MM.1S (cell line): ENCODE measurements at regions not wholly inside any gene's neighbourhood (a gene's known extent, or its start where the extent isn't known, plus 50 kb on each side); places are given as distances from the start of the nearest gene placed in this dataset.

Experiments used
- DNase-seq: peaks from one replicate; pipeline ENCODE4 v3.0.0-alpha.2; 2015
- H2AFZ ChIP-seq: fragments of 300-600 bp; sonication (generic); 2 replicates; pipeline ENCODE4 v1.6.0; 2016; ENCODE audit warnings: antibody characterized with exemption, low read length
- H3F3A ChIP-seq: fragments of 300-600 bp; sonication (generic); 2 replicates; pipeline ENCODE4 v1.6.1; 2016; ENCODE audit warnings: mild to moderate bottlenecking, antibody characterized with exemption, low read length, moderate library complexity, mixed read lengths; ENCODE audit not compliant: insufficient read depth
- H3K27ac ChIP-seq: fragments of 300-600 bp; sonication (generic); 2 replicates; pipeline ENCODE4 v1.5.1; 2016; ENCODE audit warnings: mild to moderate bottlenecking, low read length
- H3K27me3 ChIP-seq: fragments of 300-600 bp; sonication (generic); replicated peaks from 2 replicates; pipeline ENCODE4 v1.6.0; 2016; ENCODE audit warnings: low read length; ENCODE audit not compliant: insufficient read depth
- H3K36me3 ChIP-seq: fragments of 300-600 bp; sonication (generic); replicated peaks from 2 replicates; pipeline ENCODE4 v1.6.1; 2016; ENCODE audit warnings: mild to moderate bottlenecking, low read length, mixed read lengths; ENCODE audit not compliant: insufficient read depth
- H3K4me1 ChIP-seq: fragments of 300-600 bp; sonication (generic); 2 replicates; pipeline ENCODE4 v1.6.1; 2016; ENCODE audit warnings: low read length, mixed read lengths
- H3K4me2 ChIP-seq: fragments of 300-600 bp; sonication (generic); 2 replicates; pipeline ENCODE4 v1.6.0; 2016; ENCODE audit warnings: low read depth, low read length
- H3K4me3 ChIP-seq: fragments of 300-600 bp; sonication (generic); 2 replicates; pipeline ENCODE4 v1.5.1; 2016; ENCODE audit warnings: low read length, mixed read lengths
- H3K79me2 ChIP-seq: fragments of 300-600 bp; sonication (generic); 2 replicates; pipeline ENCODE4 v1.6.1; 2016; ENCODE audit warnings: mixed run types, low read length, mixed read lengths
- H3K9ac ChIP-seq: fragments of 300-600 bp; sonication (generic); 2 replicates; pipeline ENCODE4 v1.6.1; 2016; ENCODE audit warnings: low read length, mixed read lengths
- H3K9me2 ChIP-seq: fragments of 300-600 bp; sonication (generic); replicated peaks from 2 replicates; pipeline ENCODE4 v1.6.1; 2016; ENCODE audit warnings: mild to moderate bottlenecking, low read length, mixed read lengths; ENCODE audit not compliant: insufficient read depth
- H3K9me3 ChIP-seq: fragments of 300-600 bp; sonication (generic); replicated peaks from 2 replicates; pipeline ENCODE4 v1.6.1; 2016; ENCODE audit warnings: mild to moderate bottlenecking, low read length, mixed read lengths; ENCODE audit not compliant: insufficient read depth
- H4K20me1 ChIP-seq: fragments of 300-600 bp; sonication (generic); 2 replicates; pipeline ENCODE4 v1.6.1; 2016; ENCODE audit warnings: mild to moderate bottlenecking, low read length, moderate library complexity, mixed read lengths; ENCODE audit not compliant: insufficient read depth
- EZH2 ChIP-seq: fragments of 300-600 bp; sonication (generic); optimal IDR thresholded peaks from 2 replicates; pipeline ENCODE3; 2017; ENCODE audit warnings: low read depth, mild to moderate bottlenecking, antibody characterized with exemption, low read length, mixed read lengths
- EZH2phosphoT487 ChIP-seq: fragments of 300-600 bp; sonication (generic); IDR thresholded peaks from 2 replicates; pipeline ENCODE4 v1.6.1; 2018; ENCODE audit warnings: antibody characterized with exemption, low read length
- TF ChIP-seq, protein P1 (sequence below): fragments of 300-600 bp; sonication (generic); IDR thresholded peaks from 2 replicates; pipeline ENCODE4 v1.5.1; 2016; ENCODE audit warnings: antibody characterized with exemption, low read length, mixed read lengths

DNA sequence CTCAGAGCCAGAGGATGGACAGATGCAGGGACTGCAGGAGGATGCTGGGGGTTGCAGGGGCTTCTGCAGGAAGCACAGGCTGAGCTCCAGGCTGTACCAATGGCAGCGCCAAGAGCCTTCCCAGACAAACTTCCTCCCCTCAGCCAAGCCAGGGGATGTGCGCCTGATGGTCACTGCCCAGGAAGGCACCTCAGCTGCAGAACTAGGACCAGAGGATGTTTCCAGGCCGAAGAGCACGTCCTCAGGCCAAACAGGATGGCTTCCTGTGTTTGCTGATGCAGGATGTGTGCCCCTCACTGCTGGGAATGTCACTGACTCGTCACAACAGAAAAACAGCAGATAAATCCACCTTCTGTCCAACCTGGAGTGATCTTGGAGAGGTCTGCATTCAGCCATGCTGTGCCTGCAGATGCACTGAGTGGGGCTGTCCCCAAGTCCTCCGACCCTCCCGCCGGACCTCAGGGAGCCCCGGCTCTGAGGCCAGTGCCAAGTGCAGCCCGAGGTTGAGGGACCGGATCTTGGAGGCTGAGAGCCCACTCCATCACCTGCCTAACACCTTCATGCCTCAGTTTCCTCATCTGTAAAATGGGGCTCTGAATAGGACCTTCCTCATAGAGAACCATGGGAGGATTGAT lies 152.5 kb upstream of the CHST15 start:
- Histone ChIP-seq H3K27ac (no peak overlapping the region), H3K4me1 (peaks cover 7% of the 10 kb centered on the region), H3K79me2 (no peaks in the 10 kb centered on the region), H3K9me2 (no peaks in the 10 kb centered on the region), H4K20me1 (no peaks in the 10 kb centered on the region), H3K9ac (no peak overlapping the region), H3K4me3 (no peak overlapping the region), H3K9me3 (no peaks in the 10 kb centered on the region), H3K4me2 (no peak overlapping the region), H3F3A (no peaks in the 10 kb centered on the region; the same call in 1 of the 2 replicates), H2AFZ (no peak overlapping the region), H3K36me3 (no peaks in the 10 kb centered on the region), H3K27me3 (no peaks in the 10 kb centered on the region)
- DNase-seq: no peak
- TF ChIP-seq EZH2 (no peak), EZH2phosphoT487 (no peak)
- TF ChIP-seq, protein P1, sequence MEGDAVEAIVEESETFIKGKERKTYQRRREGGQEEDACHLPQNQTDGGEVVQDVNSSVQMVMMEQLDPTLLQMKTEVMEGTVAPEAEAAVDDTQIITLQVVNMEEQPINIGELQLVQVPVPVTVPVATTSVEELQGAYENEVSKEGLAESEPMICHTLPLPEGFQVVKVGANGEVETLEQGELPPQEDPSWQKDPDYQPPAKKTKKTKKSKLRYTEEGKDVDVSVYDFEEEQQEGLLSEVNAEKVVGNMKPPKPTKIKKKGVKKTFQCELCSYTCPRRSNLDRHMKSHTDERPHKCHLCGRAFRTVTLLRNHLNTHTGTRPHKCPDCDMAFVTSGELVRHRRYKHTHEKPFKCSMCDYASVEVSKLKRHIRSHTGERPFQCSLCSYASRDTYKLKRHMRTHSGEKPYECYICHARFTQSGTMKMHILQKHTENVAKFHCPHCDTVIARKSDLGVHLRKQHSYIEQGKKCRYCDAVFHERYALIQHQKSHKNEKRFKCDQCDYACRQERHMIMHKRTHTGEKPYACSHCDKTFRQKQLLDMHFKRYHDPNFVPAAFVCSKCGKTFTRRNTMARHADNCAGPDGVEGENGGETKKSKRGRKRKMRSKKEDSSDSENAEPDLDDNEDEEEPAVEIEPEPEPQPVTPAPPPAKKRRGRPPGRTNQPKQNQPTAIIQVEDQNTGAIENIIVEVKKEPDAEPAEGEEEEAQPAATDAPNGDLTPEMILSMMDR: no peak

DNA sequence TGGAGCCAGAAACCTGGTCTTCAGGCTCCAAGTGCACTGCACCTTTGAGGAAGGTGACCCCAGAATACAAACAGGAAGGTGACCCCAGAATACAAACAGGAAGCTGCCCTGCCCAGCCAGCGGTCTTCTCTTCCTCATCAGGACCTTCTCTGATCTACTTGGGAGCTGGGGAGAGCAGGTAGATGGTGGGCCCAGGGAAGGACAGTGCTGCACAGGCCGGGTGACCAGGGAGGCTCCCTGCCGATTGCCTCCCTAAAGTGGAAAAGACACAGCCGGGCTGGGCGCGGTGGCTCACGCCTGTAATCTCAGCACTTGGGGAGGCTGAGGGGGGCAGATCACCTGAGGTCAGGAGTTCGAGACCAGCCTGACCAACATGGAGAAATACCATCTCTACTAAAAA lies 151.8 kb upstream of the CHST15 start:
- Histone ChIP-seq H3K79me2 (no peaks in the 10 kb centered on the region), H3K9me3 (no peaks in the 10 kb centered on the region), H3K9me2 (no peaks in the 10 kb centered on the region), H2AFZ (no peak overlapping the region), H4K20me1 (no peaks in the 10 kb centered on the region), H3K27me3 (no peaks in the 10 kb centered on the region), H3K9ac (no peak overlapping the region), H3K4me2 (no peak overlapping the region), H3K36me3 (no peaks in the 10 kb centered on the region), H3K27ac (no peak overlapping the region), H3K4me3 (no peak overlapping the region), H3F3A (no peaks in the 10 kb centered on the region), H3K4me1 (no peaks in the 10 kb centered on the region)
- no peak for DNase-seq
- TF ChIP-seq EZH2 (no peak), EZH2phosphoT487 (no peak)
- TF ChIP-seq, protein P1: no peak

DNA sequence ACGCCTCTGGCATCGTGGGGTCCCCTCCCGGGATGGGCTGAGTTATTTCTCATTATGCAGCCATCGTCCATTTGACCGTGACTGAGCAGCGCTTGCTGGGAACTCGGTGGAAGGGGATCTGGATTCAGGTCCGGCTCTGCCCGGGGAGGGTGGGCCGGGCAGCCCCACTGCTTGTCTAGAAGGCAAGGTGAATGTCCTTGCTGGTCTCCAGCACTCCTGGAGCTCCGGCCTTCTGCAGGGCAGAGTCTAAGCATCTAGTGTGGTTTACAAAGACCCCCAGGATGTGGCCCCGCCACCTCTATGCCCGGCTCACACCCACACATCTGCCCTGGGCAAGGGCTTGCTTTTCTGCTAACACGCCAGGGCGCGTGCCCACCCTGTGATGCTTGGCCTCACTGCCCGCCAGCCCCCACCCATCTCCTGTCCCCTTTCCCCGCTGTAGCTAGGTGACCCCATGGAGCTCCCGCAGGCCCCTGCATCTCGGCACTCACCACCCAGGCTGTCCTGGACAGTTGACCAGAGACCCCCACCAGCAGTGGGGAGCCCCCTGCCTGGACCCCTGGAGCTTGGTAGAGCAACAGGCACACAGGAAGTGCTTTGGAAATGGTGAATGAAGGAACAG lies 151.0 kb upstream of the CHST15 start:
- no peak overlapping the region for H3K27ac ChIP-seq
- H3K4me2 ChIP-seq: no peak overlapping the region
- H3K4me3 ChIP-seq: no peak overlapping the region
- H3K9me2 ChIP-seq: no peaks in the 10 kb centered on the region
- no peaks in the 10 kb centered on the region for H3K4me1 ChIP-seq
- H3K27me3 ChIP-seq: no peaks in the 10 kb centered on the region
- H3F3A ChIP-seq: no peaks in the 10 kb centered on the region
- H3K36me3 ChIP-seq: no peaks in the 10 kb centered on the region
- no peaks in the 10 kb centered on the region for H3K9me3 ChIP-seq
- TF ChIP-seq, protein P1: no peak
- no peak for TF ChIP-seq EZH2
- no peak for TF ChIP-seq EZH2phosphoT487
- no peak overlapping the region for H3K9ac ChIP-seq
- H4K20me1 ChIP-seq: no peaks in the 10 kb centered on the region
- DNase-seq: no peak
- H2AFZ ChIP-seq: no peak overlapping the region
- H3K79me2 ChIP-seq: no peaks in the 10 kb centered on the region
